ENCODE measurements at regions not wholly inside any gene's neighbourhood (a gene's known extent, or its start where the extent isn't known, plus 50 kb on each side); places are given as distances from the start of the nearest gene placed in this dataset.
"Not testable (repeated sequence)": the region's sequence is repeated elsewhere in the genome, so short reads cannot be mapped to it uniquely, and the experiment has no call there.

DNA sequence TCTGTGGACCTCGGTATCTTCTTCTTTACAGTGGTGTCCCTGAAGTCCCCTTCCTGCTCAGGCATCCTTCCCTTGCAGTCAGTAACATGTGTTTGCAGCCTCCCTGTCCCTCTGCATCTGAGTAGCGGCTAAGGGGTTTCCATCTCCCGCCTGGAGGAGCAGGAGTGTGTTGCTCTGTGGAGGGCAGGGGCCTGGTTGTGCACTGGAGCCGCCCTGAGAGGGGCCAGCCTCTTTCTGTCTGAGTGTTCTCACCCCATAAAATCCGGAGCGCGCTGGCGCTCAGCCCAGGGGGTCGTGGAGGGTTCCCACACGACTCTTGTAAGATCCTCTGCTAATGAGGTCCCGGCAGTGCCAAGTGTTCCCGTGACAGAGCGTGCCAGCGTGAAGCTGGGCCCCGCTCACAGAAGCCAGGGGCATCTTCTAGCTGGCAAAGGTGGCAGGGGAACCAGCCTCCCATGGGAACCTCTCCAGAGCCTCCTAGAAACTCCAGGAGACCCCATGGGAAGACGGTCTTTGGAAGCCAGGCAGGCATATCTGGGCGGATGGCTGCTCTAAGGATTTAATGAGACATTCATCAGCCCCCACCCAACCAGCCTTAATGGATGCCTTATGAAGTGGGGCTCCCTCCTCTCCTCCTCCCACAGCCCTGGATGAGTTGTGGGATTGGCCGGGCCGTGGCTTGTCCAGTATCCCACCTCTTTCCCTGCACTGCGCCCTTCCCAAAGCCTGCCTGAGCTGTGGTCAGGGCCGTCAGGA lies 91.4 kb upstream of the GSE1 start:
- peak; percentile 80 for DNase-seq

DNA sequence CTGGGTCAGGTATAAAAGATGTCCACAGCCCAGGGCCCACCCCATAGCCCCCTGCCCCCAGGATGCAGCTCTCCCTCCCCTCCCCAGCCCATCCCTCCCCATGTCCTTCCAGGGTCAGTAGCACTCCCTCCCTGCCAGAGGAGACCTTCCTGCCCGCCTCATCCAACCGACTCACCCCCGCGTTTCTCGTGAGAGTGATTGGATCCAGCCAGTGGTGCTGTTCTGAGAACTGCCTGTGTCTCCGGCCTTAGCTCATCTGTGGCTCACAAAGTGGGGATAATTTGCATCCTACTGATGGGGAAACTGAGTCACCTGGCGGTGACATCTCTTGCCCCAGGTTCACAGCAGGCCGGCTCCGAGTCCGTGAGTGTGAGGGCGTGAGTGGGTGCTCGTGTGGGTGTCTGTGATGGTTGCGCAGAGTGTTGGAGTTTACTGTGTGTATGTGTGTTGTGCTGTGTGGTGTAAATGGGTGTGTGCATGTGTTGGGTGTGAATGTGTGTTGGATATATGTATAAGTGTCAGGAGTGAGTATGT lies 90.7 kb upstream of the GSE1 start:
- DNase-seq = no peak

- DNase-seq = peak; percentile 57
Measured at GRCh38 chr16:85522842-85523601, 90.1 kb upstream of the GSE1 start.

GRCh38 chr16:85523602-85524364 lies 89.3 kb upstream of the GSE1 start:
- peak; percentile 57 for DNase-seq

DNA sequence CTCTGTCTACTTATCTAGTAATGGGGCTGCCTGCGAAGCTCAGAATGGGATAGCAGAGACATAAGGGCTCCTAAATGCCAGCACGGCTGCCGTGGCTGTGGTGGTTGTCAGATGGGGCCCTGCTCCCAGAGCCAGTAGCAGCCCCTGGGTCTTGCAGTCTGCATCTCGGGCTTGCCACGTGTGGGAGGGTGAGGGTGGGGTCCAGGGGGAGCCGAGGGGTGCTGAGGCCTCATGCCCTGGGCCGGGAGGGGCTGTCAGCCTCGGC lies 88.8 kb upstream of the GSE1 start:
- DNase-seq = no peak

DNA sequence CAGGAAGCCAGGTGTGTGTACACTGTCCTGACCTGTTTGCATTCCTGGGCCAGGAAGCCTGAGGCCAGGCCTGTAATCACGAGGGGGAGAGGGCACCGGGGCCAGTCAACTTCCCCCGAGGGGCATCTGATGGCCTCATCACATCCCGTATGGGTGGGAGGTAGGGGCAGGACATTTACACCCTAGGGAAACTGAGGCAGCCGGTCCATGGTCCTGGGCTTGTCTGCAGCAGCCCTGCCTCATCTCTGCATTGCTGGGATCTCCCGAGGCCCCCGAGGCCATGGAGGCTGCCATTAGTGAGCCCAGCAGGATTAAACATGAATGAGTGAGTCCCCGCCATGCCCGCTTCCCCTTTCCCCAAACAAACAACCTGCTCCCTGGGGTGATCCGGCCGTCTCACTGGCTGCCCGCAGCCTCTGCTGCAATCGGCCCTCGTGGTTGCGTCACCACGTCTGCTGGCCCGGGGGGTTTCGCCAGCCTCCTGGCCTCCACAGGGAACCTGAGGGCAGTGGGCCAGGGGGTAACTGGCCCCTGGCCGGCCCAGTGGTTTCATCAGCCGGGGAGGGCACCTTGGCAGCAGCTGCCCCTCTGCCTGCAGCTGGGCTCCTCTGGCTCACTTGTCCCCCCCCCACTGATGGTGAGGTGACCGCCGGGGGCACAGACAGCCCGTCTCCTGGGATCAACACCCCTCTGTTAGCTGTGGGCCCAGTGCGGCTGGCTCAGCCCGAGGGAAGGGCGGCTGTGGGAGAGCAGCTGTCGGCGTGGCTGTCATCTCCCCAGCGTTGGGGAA lies 88.3 kb upstream of the GSE1 start:
- DNase-seq = no peak

GRCh38 chr16:85525420-85526184 lies 87.5 kb upstream of the GSE1 start:
- DNase-seq = no peak

- no peak for DNase-seq
Measured at GRCh38 chr16:85526185-85526974, 86.7 kb upstream of the GSE1 start.

GRCh38 chr16:85527042-85527766 lies 85.9 kb upstream of the GSE1 start:
- DNase-seq = no peak

GRCh38 chr16:85527767-85528297 lies 85.3 kb upstream of the GSE1 start:
- no peak for DNase-seq

DNA sequence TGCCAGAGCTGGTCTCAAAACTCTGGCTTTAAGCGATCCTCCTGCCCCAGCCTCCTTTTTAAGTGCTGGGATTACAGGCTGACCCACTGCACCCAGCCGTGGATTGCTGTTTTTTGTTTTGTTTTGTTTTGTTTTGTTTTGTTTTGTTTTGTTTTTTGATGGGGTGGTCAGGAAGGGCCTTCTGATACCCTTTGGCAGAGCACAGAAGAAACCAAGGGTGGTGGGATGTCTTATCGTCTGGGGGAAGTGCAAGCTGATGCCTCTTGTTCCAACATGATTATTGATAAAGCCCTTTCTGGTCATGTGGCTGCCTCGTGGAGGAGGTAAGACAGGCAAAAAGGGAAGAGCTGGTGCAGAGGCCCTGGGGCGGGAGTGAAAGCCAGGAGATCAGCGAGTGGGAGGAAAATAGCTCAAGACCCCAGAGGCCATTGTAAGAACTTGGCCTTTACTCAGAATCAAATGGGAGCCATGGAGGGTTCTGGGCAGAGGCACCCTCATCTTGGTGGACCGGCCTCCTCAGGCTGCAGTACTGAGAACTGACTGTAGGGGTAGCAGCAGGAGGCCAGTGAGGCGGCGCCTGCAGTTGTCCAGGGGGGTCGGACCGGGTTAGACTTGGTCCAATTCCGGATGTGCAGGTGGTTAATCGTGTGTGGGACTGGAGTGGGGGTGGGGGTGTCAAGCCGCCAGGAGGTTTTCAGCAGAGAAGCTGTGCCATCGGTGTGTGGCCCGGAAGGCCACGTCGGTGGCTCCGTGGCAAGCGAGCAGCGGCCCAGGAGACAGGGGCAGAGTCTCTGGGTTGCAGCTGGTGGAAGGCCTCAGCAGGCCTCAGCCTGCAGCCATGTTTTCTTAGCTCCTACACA lies 84.4 kb upstream of the GSE1 start:
- DNase-seq = no peak

DNA sequence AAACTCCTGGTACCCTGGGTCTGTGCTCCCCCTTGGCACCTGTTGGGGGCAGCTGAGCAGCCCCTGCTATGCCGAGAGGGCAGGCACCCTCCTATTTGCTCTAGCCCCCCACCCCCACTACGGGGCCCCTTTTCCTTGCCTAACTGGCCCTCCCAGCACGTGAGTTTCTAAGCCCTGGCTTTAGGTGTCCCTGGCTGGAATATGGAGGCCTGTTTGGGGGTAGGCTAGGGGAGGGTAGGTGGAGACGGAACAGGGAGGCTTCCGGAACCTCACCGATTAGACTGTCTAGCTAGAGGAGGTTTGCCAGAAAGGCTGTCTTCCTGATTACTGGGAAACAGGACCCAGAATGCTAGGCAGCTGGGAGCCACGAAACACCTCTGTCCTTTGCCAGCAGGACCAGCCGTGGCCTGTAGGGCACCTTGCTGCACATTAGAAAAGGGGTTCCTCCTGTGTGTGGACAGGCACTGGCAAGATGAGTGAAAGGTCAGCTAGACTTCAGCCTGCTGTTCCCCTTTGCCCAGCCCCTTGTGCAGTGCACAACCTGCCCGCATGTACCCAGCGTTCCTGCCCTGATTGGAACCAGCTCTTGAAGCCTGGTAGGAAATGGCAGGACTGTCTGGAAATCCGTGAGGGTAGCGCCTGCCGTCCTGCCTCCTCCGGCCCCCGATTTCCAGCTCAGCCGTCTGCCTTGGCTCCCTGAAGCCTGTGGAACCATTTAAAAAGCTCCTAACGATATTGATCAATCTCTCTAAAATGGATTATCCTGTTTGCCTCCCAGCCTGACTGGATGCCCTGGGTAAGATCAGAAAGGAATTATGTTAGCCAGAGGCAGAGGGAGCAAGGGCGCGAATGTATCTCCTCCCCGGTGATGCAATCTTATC lies 83.4 kb upstream of the GSE1 start:
- no peak for DNase-seq

DNA sequence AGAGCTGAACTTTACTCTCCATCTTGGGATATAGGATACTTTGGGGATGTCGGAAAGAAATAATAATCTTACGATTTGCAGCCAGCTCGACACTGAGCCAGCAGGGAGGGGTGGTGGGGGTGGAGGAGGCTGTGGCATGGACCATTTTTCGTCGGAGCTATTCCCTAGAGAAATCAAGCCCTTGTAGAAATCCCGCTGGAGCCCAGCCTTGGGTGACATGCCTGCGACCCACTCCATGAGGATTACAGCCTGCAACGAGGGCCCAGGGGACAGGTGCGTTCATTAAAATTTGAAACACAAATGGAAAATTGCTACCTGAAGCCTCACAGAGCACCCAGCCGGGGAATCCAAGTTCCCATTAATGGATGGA lies 82.8 kb upstream of the GSE1 start:
- no peak for DNase-seq

GRCh38 chr16:85531516-85531915 lies 81.6 kb upstream of the GSE1 start:
- DNase-seq = no peak

GRCh38 chr16:85532147-85532546 lies 81.0 kb upstream of the GSE1 start:
- no peak for DNase-seq

GRCh38 chr16:85533593-85533992 lies 79.5 kb upstream of the GSE1 start:
- DNase-seq = not testable (repeated sequence)

- DNase-seq = no peak
Measured at GRCh38 chr16:85534536-85535351, 78.4 kb upstream of the GSE1 start.

All from DMS79 (cell line).